NCI-H1092 treated with DMSO at 0.1 percent for 48 hours (cell line): ENCODE measurements at regions not wholly inside any gene's neighbourhood (a gene's known extent, or its start where the extent isn't known, plus 50 kb on each side); places are given as distances from the start of the nearest gene placed in this dataset.
A peak's percentile ranks its signal among the peaks of the same experiment; 100 is the strongest.

Experiments
- DNase-seq: peaks from one replicate; lab custom pipeline; 2025; lab: John Stamatoyannopoulos, UW

GRCh38 chr22:48836673-48837340, 990.9 kb downstream of the BRD1 start:
- DNase-seq: no peak

GRCh38 chr22:48835857-48836672, 991.6 kb downstream of the BRD1 start:
- no peak for DNase-seq

- no peak for DNase-seq
Measured at GRCh38 chr22:48835364-48835763, 992.3 kb downstream of the BRD1 start.

- no peak for DNase-seq
Measured at GRCh38 chr22:48834404-48834803, 993.3 kb downstream of the BRD1 start.

GRCh38 chr22:48832592-48832991, 995.1 kb downstream of the BRD1 start:
- no peak for DNase-seq

- DNase-seq: no peak
Measured at GRCh38 chr22:48829908-48830307, 997.8 kb downstream of the BRD1 start.

GRCh38 chr22:48828688-48829087, 999.0 kb downstream of the BRD1 start:
- no peak for DNase-seq

- no peak for DNase-seq
Measured at GRCh38 chr22:48827904-48828555, 999.6 kb downstream of the BRD1 start.

GRCh38 chr22:48827268-48827846, 1000.3 kb downstream of the BRD1 start:
- DNase-seq: peak; percentile 55

- no peak for DNase-seq
Measured at GRCh38 chr22:48826546-48826945, 1001.1 kb downstream of the BRD1 start.

GRCh38 chr22:48825802-48826520, 1001.7 kb downstream of the BRD1 start:
- DNase-seq: no peak

- peak; percentile 33 for DNase-seq
Measured at GRCh38 chr22:48824712-48825651, 1002.7 kb downstream of the BRD1 start.

GRCh38 chr22:48823941-48824340, 1003.7 kb downstream of the BRD1 start:
- no peak for DNase-seq

- no peak for DNase-seq
Measured at GRCh38 chr22:48822278-48823233, 1005.1 kb downstream of the BRD1 start.

- DNase-seq: no peak
Measured at GRCh38 chr22:48821727-48822126, 1005.9 kb downstream of the BRD1 start.

GRCh38 chr22:48821346-48821690, 1006.4 kb downstream of the BRD1 start:
- no peak for DNase-seq

GRCh38 chr22:48820481-48821345, 1007.0 kb downstream of the BRD1 start:
- DNase-seq: no peak

GRCh38 chr22:48819961-48820360, 1007.7 kb downstream of the BRD1 start:
- no peak for DNase-seq

GRCh38 chr22:48819232-48819631, 1008.4 kb downstream of the BRD1 start:
- no peak for DNase-seq
